WTC11 (cell line): ENCODE measurements at regions not wholly inside any gene's neighbourhood (a gene's known extent, or its start where the extent isn't known, plus 50 kb on each side); places are given as distances from the start of the nearest gene placed in this dataset.

Source experiments
- ATAC-seq: fragments of 200-7000 bp; cut with Tn5 transposase; 2 replicates; pipeline ENCODE4 v1.10.0; 2021; ENCODE audit warnings: mild to moderate bottlenecking, moderate library complexity
- CTCF ChIA-PET: fragments of 300-600 bp; sonication (Branson Sonifier 250); formaldehyde crosslinking; loops from one replicate; lab custom pipeline; 2021; ENCODE audit warnings: antibody characterized with exemption; lab: Charles Lee
- POLR2A ChIA-PET: fragments of 350-600 bp; sonication (Branson Sonifier 250); formaldehyde crosslinking; loops from one replicate; lab custom pipeline; 2021; ENCODE audit warnings: antibody characterized with exemption; lab: Charles Lee
- DNase-seq: peaks from one replicate; pipeline ENCODE4 v3.0.0; 2021; ENCODE audit warnings: low spot score
- H3K27ac Mint-ChIP-seq: 2 replicates; pipeline ENCODE4 v1.8.0; 2021; ENCODE audit warnings: mixed read lengths
- H3K27me3 Mint-ChIP-seq: 2 replicates; pipeline ENCODE4 v1.8.0; 2021; ENCODE audit warnings: low read depth, mild to moderate bottlenecking, moderate library complexity, mixed read lengths
- H3K36me3 Mint-ChIP-seq: 2 replicates; pipeline ENCODE4 v1.8.0; 2021; ENCODE audit warnings: mixed read lengths
- H3K4me1 Mint-ChIP-seq: 2 replicates; pipeline ENCODE4 v1.8.0; 2022; ENCODE audit warnings: mixed read lengths
- H3K4me3 Mint-ChIP-seq: 2 replicates; pipeline ENCODE4 v1.8.0; 2021; ENCODE audit warnings: mild to moderate bottlenecking, moderate library complexity, mixed read lengths
- H3K9me3 Mint-ChIP-seq: 2 replicates; pipeline ENCODE4 v1.8.0; 2021; ENCODE audit warnings: mixed read lengths
- E2F4 ChIP-seq: sonication (generic); formaldehyde crosslinking; IDR thresholded peaks from 2 replicates; pipeline ENCODE4 v1.8.1; 2022; ENCODE audit warnings: low read depth, mild to moderate bottlenecking, moderate library complexity, missing genetic modification reagents, borderline replicate concordance
- NFYB ChIP-seq: sonication (generic); formaldehyde crosslinking; conservative IDR thresholded peaks from 2 replicates; pipeline ENCODE4 v1.8.0; 2022; ENCODE audit warnings: low read depth, missing genetic modification reagents
- SMAD4 ChIP-seq: sonication (generic); formaldehyde crosslinking; IDR thresholded peaks from 2 replicates; pipeline ENCODE4 v1.8.0; 2022; ENCODE audit warnings: mild to moderate bottlenecking, missing genetic modification reagents
- STAT6 ChIP-seq: sonication (generic); formaldehyde crosslinking; conservative IDR thresholded peaks from 2 replicates; pipeline ENCODE4 v1.8.1; 2023; ENCODE audit warnings: mild to moderate bottlenecking, low read depth, missing genetic modification reagents, moderate library complexity
- USF2 ChIP-seq: sonication (generic); formaldehyde crosslinking; IDR thresholded peaks from 2 replicates; pipeline ENCODE4 v1.8.1; 2023; ENCODE audit warnings: mild to moderate bottlenecking, missing genetic modification reagents, moderate library complexity
- ZNF423 ChIP-seq: fragments of 250-450 bp; sonication (Bioruptor Pico); IDR thresholded peaks from 2 replicates; pipeline ENCODE4 v2.1.2; 2022; ENCODE audit warnings: mild to moderate bottlenecking, moderate library complexity
- ZNF671 ChIP-seq: fragments of 250-450 bp; sonication (Bioruptor Pico); IDR thresholded peaks from 2 replicates; pipeline ENCODE4 v1.8.0; 2021; ENCODE audit warnings: mild to moderate bottlenecking
- ZSCAN18 ChIP-seq: fragments of 250-450 bp; sonication (Bioruptor Pico); IDR thresholded peaks from 2 replicates; pipeline ENCODE4 v2.1.2; 2022; ENCODE audit warnings: mild to moderate bottlenecking, moderate library complexity
- TF ChIP-seq, protein P1 (sequence below): fragments of 250-450 bp; sonication (Bioruptor Pico); IDR thresholded peaks from 2 replicates; pipeline ENCODE4 v1.9.0; 2021; ENCODE audit warnings: mild to moderate bottlenecking, borderline replicate concordance
- TF ChIP-seq, protein P2 (sequence below): sonication (generic); formaldehyde crosslinking; IDR thresholded peaks from 2 replicates; pipeline ENCODE4 v1.8.1; 2023; ENCODE audit warnings: mild to moderate bottlenecking, missing genetic modification reagents, borderline replicate concordance
- TF ChIP-seq, protein P3 (sequence below): fragments of 200-600 bp; IDR thresholded peaks from 2 replicates; pipeline ENCODE4 v1.8.0; 2022; ENCODE audit warnings: antibody characterized with exemption

DNA sequence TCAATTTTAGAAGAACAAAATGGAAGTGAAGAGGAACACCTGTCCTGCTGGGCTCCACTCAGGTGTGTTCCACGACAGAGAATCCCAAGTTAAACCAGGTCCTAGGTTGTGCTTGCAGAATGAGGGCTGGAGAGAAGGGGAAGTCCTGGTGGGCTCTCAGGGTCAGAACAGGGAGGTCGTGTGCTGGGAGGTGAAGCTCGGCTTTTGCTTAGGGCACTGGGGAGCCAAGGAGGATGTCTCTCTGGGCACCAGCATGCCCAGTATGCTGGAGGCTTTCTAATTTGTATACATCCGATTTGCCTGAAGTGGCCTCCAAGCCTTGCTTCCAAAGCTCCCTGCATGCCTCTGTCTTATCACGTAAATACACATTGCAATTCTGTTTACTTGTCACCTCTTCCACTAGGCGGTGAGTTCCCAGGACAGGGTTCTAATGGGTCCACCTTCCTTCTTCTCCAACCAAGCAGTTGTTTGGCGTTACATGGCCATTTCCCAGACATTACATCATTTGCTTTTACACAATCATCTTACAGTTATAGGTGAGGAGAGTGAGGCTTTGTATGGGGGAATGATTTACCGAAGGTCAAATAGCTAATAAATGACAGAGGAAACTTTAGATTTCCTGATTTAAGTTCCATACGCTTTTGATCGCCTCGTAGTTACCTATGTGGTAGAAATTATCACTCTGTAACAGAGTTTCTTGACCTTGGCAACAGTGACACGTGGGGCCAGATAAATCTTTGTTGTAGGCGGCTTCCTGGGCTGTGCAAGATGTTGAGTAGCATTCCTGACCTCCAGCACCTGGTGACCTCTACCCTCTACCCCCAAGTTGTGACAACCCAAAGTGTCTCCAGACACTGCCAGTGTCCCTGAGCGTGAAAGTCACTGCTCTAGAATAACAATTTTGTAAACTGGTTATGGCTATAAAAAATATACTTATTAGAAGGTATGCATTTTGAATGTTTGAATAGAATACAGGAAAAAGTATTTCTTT, 901.5 kb downstream of the TBC1D22A start (continued):
- TF ChIP-seq, protein P1, sequence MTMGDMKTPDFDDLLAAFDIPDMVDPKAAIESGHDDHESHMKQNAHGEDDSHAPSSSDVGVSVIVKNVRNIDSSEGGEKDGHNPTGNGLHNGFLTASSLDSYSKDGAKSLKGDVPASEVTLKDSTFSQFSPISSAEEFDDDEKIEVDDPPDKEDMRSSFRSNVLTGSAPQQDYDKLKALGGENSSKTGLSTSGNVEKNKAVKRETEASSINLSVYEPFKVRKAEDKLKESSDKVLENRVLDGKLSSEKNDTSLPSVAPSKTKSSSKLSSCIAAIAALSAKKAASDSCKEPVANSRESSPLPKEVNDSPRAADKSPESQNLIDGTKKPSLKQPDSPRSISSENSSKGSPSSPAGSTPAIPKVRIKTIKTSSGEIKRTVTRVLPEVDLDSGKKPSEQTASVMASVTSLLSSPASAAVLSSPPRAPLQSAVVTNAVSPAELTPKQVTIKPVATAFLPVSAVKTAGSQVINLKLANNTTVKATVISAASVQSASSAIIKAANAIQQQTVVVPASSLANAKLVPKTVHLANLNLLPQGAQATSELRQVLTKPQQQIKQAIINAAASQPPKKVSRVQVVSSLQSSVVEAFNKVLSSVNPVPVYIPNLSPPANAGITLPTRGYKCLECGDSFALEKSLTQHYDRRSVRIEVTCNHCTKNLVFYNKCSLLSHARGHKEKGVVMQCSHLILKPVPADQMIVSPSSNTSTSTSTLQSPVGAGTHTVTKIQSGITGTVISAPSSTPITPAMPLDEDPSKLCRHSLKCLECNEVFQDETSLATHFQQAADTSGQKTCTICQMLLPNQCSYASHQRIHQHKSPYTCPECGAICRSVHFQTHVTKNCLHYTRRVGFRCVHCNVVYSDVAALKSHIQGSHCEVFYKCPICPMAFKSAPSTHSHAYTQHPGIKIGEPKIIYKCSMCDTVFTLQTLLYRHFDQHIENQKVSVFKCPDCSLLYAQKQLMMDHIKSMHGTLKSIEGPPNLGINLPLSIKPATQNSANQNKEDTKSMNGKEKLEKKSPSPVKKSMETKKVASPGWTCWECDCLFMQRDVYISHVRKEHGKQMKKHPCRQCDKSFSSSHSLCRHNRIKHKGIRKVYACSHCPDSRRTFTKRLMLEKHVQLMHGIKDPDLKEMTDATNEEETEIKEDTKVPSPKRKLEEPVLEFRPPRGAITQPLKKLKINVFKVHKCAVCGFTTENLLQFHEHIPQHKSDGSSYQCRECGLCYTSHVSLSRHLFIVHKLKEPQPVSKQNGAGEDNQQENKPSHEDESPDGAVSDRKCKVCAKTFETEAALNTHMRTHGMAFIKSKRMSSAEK (CRISPR knock-in tag) = no peak

GRCh38 chr22:47659467-47660223, 897.2 kb downstream of the TBC1D22A start:
- Mint-ChIP-seq H3K27me3 (peaks cover 74% of the 10 kb centered on the region), H3K4me1 (peaks cover 11% of the 10 kb centered on the region), H3K36me3 (peaks cover 34% of the 10 kb centered on the region), H3K4me3 (no peak overlapping the region), H3K9me3 (peaks cover 42% of the 10 kb centered on the region), H3K27ac (no peak overlapping the region)
- TF ChIP-seq, protein P2, sequence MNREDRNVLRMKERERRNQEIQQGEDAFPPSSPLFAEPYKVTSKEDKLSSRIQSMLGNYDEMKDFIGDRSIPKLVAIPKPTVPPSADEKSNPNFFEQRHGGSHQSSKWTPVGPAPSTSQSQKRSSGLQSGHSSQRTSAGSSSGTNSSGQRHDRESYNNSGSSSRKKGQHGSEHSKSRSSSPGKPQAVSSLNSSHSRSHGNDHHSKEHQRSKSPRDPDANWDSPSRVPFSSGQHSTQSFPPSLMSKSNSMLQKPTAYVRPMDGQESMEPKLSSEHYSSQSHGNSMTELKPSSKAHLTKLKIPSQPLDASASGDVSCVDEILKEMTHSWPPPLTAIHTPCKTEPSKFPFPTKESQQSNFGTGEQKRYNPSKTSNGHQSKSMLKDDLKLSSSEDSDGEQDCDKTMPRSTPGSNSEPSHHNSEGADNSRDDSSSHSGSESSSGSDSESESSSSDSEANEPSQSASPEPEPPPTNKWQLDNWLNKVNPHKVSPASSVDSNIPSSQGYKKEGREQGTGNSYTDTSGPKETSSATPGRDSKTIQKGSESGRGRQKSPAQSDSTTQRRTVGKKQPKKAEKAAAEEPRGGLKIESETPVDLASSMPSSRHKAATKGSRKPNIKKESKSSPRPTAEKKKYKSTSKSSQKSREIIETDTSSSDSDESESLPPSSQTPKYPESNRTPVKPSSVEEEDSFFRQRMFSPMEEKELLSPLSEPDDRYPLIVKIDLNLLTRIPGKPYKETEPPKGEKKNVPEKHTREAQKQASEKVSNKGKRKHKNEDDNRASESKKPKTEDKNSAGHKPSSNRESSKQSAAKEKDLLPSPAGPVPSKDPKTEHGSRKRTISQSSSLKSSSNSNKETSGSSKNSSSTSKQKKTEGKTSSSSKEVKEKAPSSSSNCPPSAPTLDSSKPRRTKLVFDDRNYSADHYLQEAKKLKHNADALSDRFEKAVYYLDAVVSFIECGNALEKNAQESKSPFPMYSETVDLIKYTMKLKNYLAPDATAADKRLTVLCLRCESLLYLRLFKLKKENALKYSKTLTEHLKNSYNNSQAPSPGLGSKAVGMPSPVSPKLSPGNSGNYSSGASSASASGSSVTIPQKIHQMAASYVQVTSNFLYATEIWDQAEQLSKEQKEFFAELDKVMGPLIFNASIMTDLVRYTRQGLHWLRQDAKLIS (CRISPR knock-in tag) = no peak
- TF ChIP-seq USF2 = no peak
- peak; percentile 96 for TF ChIP-seq ZNF423 (CRISPR knock-in tag)
- TF ChIP-seq STAT6 (CRISPR knock-in tag) = no peak
- CTCF ChIA-PET = no interaction called here
- POLR2A ChIA-PET = no interaction called here
- DNase-seq (no peak), ATAC-seq (peak; percentile 26; the same call in 1 of the 2 replicates)

- H3K36me3 Mint-ChIP-seq = peaks cover 25% of the 10 kb centered on the region
- POLR2A ChIA-PET = no interaction called here
- DNase-seq (no peak), ATAC-seq (no peak)
- peaks cover 38% of the 10 kb centered on the region for H3K9me3 Mint-ChIP-seq
- CTCF ChIA-PET = no interaction called here
- peaks cover 11% of the 10 kb centered on the region for H3K4me1 Mint-ChIP-seq
- peaks cover 65% of the 10 kb centered on the region for H3K27me3 Mint-ChIP-seq
- no peak overlapping the region for H3K27ac Mint-ChIP-seq
- H3K4me3 Mint-ChIP-seq = no peak overlapping the region
- TF ChIP-seq SMAD4 (no peak), NFYB (CRISPR knock-in tag) (no peak), ZNF671 (CRISPR knock-in tag) (no peak), ZSCAN18 (CRISPR knock-in tag) (no peak), E2F4 (CRISPR knock-in tag) (no peak)
- TF ChIP-seq, protein P3, sequence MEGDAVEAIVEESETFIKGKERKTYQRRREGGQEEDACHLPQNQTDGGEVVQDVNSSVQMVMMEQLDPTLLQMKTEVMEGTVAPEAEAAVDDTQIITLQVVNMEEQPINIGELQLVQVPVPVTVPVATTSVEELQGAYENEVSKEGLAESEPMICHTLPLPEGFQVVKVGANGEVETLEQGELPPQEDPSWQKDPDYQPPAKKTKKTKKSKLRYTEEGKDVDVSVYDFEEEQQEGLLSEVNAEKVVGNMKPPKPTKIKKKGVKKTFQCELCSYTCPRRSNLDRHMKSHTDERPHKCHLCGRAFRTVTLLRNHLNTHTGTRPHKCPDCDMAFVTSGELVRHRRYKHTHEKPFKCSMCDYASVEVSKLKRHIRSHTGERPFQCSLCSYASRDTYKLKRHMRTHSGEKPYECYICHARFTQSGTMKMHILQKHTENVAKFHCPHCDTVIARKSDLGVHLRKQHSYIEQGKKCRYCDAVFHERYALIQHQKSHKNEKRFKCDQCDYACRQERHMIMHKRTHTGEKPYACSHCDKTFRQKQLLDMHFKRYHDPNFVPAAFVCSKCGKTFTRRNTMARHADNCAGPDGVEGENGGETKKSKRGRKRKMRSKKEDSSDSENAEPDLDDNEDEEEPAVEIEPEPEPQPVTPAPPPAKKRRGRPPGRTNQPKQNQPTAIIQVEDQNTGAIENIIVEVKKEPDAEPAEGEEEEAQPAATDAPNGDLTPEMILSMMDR = no peak
These were observed 895.7 kb downstream of the TBC1D22A start for GRCh38 chr22:47658182-47658581.
